H1 (cell line): ENCODE measurements at regions not wholly inside any gene's neighbourhood (a gene's known extent, or its start where the extent isn't known, plus 50 kb on each side); places are given as distances from the start of the nearest gene placed in this dataset.

Experiments
- BACH1 ChIP-seq: IDR thresholded peaks from 2 replicates; pipeline ENCODE4 v1.6.1; 2012; ENCODE audit warnings: low read length, improper control_type of control experiment
- BRCA1 ChIP-seq: IDR thresholded peaks from 2 replicates; pipeline ENCODE4 v1.6.1; 2012; ENCODE audit warnings: low read depth, low read length, improper control_type of control experiment
- CHD7 ChIP-seq: fragments of 300-600 bp; sonication (generic); IDR thresholded peaks from 2 replicates; pipeline ENCODE4 v1.7.1; 2012; ENCODE audit warnings: low read length, moderate library complexity, mild to moderate bottlenecking, inconsistent platforms; ENCODE audit not compliant: insufficient replicate concordance
- HDAC2 ChIP-seq, 2 experiments: fragments of 300-600 bp in 1 of 2; sonication (generic) in 1 of 2; IDR thresholded peaks; 2 replicates each; pipeline ENCODE4 v1.6.1; 2011 to 2012; ENCODE audit warnings: low read depth in 2 of 2, low read length in 2 of 2, mild to moderate bottlenecking in 2 of 2, moderate library complexity in 2 of 2, borderline replicate concordance in 1 of 2, inconsistent platforms in 1 of 2
- HDAC6 ChIP-seq: IDR thresholded peaks from one replicate; pipeline ENCODE4 v1.7.1; 2012; ENCODE audit warnings: low read depth, mild to moderate bottlenecking, inconsistent platforms, low read length, moderate library complexity
- JUND ChIP-seq: IDR thresholded peaks from 2 replicates; pipeline ENCODE4 v1.6.1; 2011; ENCODE audit warnings: mild to moderate bottlenecking, improper control_type of control experiment, low read length
- SRF ChIP-seq: IDR thresholded peaks from 2 replicates; pipeline ENCODE4 v1.6.1; 2011; ENCODE audit warnings: mild to moderate bottlenecking, low read depth, low read length, moderate library complexity

GRCh38 chr2:126264625-126265024, 391.3 kb upstream of the GYPC start (continued):
- TF ChIP-seq CHD7: no peak
- no peak for TF ChIP-seq BRCA1
- no peak for TF ChIP-seq JUND
- no peak for TF ChIP-seq HDAC6
- TF ChIP-seq BACH1: no peak
- TF ChIP-seq SRF: no peak
- TF ChIP-seq HDAC2 (IDR thresholded peaks at IDR 0.05; ENCODE audit: borderline replicate concordance in 1 of 2, low read depth in 2 of 2, low read length in 2 of 2): no peak
- TF ChIP-seq, all 59 proteins: peak for 0
